ENCODE measurements at regions not wholly inside any gene's neighbourhood (a gene's known extent, or its start where the extent isn't known, plus 50 kb on each side); places are given as distances from the start of the nearest gene placed in this dataset.

DNA sequence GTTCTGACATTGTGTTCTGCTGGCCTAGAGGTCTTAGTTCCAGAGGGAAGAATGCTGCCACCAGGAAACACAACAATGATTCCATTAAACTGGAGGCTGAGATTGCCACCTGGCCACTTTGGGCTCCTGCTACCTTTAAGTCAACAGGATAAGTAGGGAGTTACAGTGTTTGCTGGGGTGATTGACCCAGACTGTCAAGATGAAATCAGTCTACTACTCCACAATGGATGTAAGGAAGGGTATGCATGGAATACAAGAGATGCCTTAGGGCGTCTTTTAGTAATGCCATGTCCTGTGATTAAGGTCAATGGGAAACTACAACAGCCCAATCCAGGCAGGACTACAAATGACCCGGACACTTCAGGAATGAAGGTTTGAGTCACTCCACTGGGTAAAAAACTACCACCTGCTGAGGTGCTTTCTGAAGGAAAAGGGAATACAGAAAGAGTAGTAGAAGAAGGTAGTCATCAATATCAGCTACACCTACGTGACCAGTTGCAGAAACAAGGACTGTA, 852.6 kb downstream of the LRFN5 start:
- CTCF ChIA-PET, result no interaction called here
- no peaks in the 10 kb centered on the region for H3K36me3 ChIP-seq (ENCODE audit: insufficient read depth, low read length, poor library complexity, severe bottlenecking)
- H3K4me3 ChIP-seq (ENCODE audit: low read depth, low read length, poor library complexity, severe bottlenecking), result no peak overlapping the region
- H3K27ac ChIP-seq (ENCODE audit: low read depth, low read length, poor library complexity, severe bottlenecking), result no peak overlapping the region
- no peaks in the 10 kb centered on the region for H3K9me3 ChIP-seq (ENCODE audit: low read depth, low read length, poor library complexity, severe bottlenecking)
- no TSS peak for BruUV-seq (replicated peaks)
- H3K27me3 ChIP-seq (replicated peaks; ENCODE audit: insufficient read depth, low read depth, low read length, poor library complexity), result no peaks in the 10 kb centered on the region
- DNase-seq (ENCODE audit: low spot score), result no peak
- no peaks in the 10 kb centered on the region for H3K4me1 ChIP-seq (ENCODE audit: insufficient read depth, low read length, poor library complexity, severe bottlenecking)
- TF ChIP-seq CTCF (conservative IDR thresholded peaks at IDR 0.05; ENCODE audit: low read depth, low read length), result no peak
- no peak for TF ChIP-seq EZH2 (IDR thresholded peaks at IDR 0.05; ENCODE audit: borderline replicate concordance, low read depth, low read length, poor library complexity, severe bottlenecking)
- intact Hi-C loops (cut with micrococcal nuclease; ENCODE audit: unreplicated experiment), result no loop called here
- POLR2A ChIA-PET (ENCODE audit: low non-redundant PET), result no interaction called here

- ChIA-PET POLR2A (ENCODE audit: low non-redundant PET) (no interaction called here), CTCF (no interaction called here)
- no TSS peak for BruUV-seq (replicated peaks)
- no peaks in the 10 kb centered on the region for H3K9me3 ChIP-seq (ENCODE audit: low read depth, low read length, poor library complexity, severe bottlenecking)
- H3K27ac ChIP-seq (ENCODE audit: low read depth, low read length, poor library complexity, severe bottlenecking), result no peak overlapping the region
- intact Hi-C loops (cut with micrococcal nuclease; ENCODE audit: unreplicated experiment), result no loop called here
- no peak for TF ChIP-seq EZH2 (IDR thresholded peaks at IDR 0.05; ENCODE audit: borderline replicate concordance, low read depth, low read length, poor library complexity, severe bottlenecking)
- TF ChIP-seq CTCF (conservative IDR thresholded peaks at IDR 0.05; ENCODE audit: low read depth, low read length), result no peak
- H3K27me3 ChIP-seq (replicated peaks; ENCODE audit: insufficient read depth, low read depth, low read length, poor library complexity), result no peaks in the 10 kb centered on the region
- no peaks in the 10 kb centered on the region for H3K36me3 ChIP-seq (ENCODE audit: insufficient read depth, low read length, poor library complexity, severe bottlenecking)
- no peaks in the 10 kb centered on the region for H3K4me1 ChIP-seq (ENCODE audit: insufficient read depth, low read length, poor library complexity, severe bottlenecking)
- no peak for DNase-seq (ENCODE audit: low spot score)
- H3K4me3 ChIP-seq (ENCODE audit: low read depth, low read length, poor library complexity, severe bottlenecking), result no peak overlapping the region
Measured at GRCh38 chr14:42441615-42442014, 834.9 kb downstream of the LRFN5 start.

DNA sequence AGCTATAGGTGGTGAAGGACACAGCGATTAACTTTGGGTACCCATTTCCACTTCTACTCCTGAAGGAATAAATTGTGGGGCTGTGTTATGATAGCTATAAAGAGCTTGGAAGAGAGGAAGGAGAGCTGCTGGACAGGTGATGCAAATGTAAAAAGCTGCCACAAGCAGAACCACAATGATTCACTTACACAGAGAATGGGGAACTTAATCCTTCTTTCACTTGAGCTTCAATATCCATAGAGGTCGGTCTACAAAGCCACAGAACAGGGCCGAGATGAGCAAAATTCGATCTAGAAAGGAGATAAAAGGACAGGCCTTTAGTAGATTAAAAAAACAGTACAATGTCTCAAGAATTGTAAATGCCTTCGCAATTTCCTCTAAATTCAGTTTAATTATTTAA, 831.1 kb downstream of the LRFN5 start:
- Histone ChIP-seq H3K27ac (ENCODE audit: low read depth, low read length, poor library complexity, severe bottlenecking) (no peak overlapping the region), H3K4me3 (ENCODE audit: low read depth, low read length, poor library complexity, severe bottlenecking) (no peak overlapping the region), H3K4me1 (ENCODE audit: insufficient read depth, low read length, poor library complexity, severe bottlenecking) (no peaks in the 10 kb centered on the region), H3K36me3 (ENCODE audit: insufficient read depth, low read length, poor library complexity, severe bottlenecking) (no peaks in the 10 kb centered on the region), H3K27me3 (replicated peaks; ENCODE audit: insufficient read depth, low read depth, low read length, poor library complexity) (no peaks in the 10 kb centered on the region), H3K9me3 (ENCODE audit: low read depth, low read length, poor library complexity, severe bottlenecking) (no peaks in the 10 kb centered on the region)
- ChIA-PET POLR2A (ENCODE audit: low non-redundant PET) (no interaction called here), CTCF (no interaction called here)
- TF ChIP-seq CTCF (conservative IDR thresholded peaks at IDR 0.05; ENCODE audit: low read depth, low read length) (no peak), EZH2 (IDR thresholded peaks at IDR 0.05; ENCODE audit: borderline replicate concordance, low read depth, low read length, poor library complexity, severe bottlenecking) (no peak)
- no peak for DNase-seq (ENCODE audit: low spot score)
- intact Hi-C loops (cut with micrococcal nuclease; ENCODE audit: unreplicated experiment), result no loop called here
- no TSS peak for BruUV-seq (replicated peaks)
